Glutamatergic neuron (in vitro differentiated cells): ENCODE measurements at regions not wholly inside any gene's neighbourhood (a gene's known extent, or its start where the extent isn't known, plus 50 kb on each side); places are given as distances from the start of the nearest gene placed in this dataset.

ENCODE experiments used
- DNase-seq: peaks from one replicate; pipeline ENCODE4 v3.0.0; 2022
- H3K27ac Mint-ChIP-seq: one replicate; pipeline ENCODE4 v1.8.0; 2020; ENCODE audit warnings: mild to moderate bottlenecking, mixed read lengths, inconsistent platforms; ENCODE audit not compliant: unreplicated experiment
- H3K27me3 Mint-ChIP-seq: one replicate; pipeline ENCODE4 v1.8.0; 2020; ENCODE audit warnings: mild to moderate bottlenecking, moderate library complexity, mixed read lengths, inconsistent platforms; ENCODE audit not compliant: unreplicated experiment
- H3K36me3 Mint-ChIP-seq: one replicate; pipeline ENCODE4 v1.8.0; 2020; ENCODE audit warnings: mild to moderate bottlenecking, mixed read lengths, inconsistent platforms; ENCODE audit not compliant: unreplicated experiment
- H3K4me1 Mint-ChIP-seq: one replicate; pipeline ENCODE4 v1.8.0; 2020; ENCODE audit warnings: mild to moderate bottlenecking, low read depth, mixed read lengths, inconsistent platforms; ENCODE audit not compliant: unreplicated experiment
- H3K4me3 Mint-ChIP-seq: one replicate; pipeline ENCODE4 v1.8.0; 2020; ENCODE audit warnings: mild to moderate bottlenecking, mixed read lengths, inconsistent platforms; ENCODE audit not compliant: unreplicated experiment
- H3K9me3 Mint-ChIP-seq: one replicate; pipeline ENCODE4 v1.8.0; 2020; ENCODE audit warnings: mild to moderate bottlenecking, moderate library complexity, mixed read lengths, inconsistent platforms; ENCODE audit not compliant: unreplicated experiment
- TF ChIP-seq, protein P1 (sequence below): fragments of 200-600 bp; sonication (generic); IDR thresholded peaks from one replicate; pipeline ENCODE4 v1.5.0; 2021; ENCODE audit not compliant: partially characterized antibody, unreplicated experiment

- Mint-ChIP-seq H3K4me3 (no peak overlapping the region), H3K9me3 (peaks cover 3% of the 10 kb centered on the region), H3K27ac (no peak overlapping the region), H3K36me3 (peaks cover 14% of the 10 kb centered on the region), H3K4me1 (no peaks in the 10 kb centered on the region), H3K27me3 (peaks cover 1% of the 10 kb centered on the region)
- TF ChIP-seq, protein P1, sequence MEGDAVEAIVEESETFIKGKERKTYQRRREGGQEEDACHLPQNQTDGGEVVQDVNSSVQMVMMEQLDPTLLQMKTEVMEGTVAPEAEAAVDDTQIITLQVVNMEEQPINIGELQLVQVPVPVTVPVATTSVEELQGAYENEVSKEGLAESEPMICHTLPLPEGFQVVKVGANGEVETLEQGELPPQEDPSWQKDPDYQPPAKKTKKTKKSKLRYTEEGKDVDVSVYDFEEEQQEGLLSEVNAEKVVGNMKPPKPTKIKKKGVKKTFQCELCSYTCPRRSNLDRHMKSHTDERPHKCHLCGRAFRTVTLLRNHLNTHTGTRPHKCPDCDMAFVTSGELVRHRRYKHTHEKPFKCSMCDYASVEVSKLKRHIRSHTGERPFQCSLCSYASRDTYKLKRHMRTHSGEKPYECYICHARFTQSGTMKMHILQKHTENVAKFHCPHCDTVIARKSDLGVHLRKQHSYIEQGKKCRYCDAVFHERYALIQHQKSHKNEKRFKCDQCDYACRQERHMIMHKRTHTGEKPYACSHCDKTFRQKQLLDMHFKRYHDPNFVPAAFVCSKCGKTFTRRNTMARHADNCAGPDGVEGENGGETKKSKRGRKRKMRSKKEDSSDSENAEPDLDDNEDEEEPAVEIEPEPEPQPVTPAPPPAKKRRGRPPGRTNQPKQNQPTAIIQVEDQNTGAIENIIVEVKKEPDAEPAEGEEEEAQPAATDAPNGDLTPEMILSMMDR, result no peak
- DNase-seq, result no peak
Observed at GRCh38 chr2:196253116-196253480, 81.7 kb upstream of the STK17B start.

DNA sequence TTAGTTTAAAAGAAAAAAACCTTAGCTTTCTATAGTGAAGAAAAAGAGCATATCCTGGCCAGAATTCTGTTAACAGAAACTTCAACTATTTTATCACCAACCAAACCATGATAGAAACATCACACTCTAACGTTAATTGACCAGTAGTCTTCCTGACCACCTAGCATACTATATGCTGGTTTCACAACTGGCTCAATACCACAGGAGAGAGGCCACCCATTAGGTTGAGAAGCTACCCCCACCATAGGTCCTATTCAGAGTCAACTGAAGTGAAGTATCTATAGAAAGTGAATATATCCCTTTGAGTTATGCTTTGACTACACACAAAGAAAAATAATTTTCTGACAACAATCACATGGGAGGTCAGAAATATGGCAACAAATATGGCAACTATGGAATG is 85.2 kb upstream of the STK17B start:
- Mint-ChIP-seq H3K27ac (no peak overlapping the region), H3K36me3 (peaks cover 14% of the 10 kb centered on the region), H3K4me3 (no peak overlapping the region), H3K4me1 (no peaks in the 10 kb centered on the region), H3K9me3 (peaks cover 5% of the 10 kb centered on the region), H3K27me3 (peaks cover 3% of the 10 kb centered on the region)
- TF ChIP-seq, protein P1, result no peak
- DNase-seq, result no peak

DNA sequence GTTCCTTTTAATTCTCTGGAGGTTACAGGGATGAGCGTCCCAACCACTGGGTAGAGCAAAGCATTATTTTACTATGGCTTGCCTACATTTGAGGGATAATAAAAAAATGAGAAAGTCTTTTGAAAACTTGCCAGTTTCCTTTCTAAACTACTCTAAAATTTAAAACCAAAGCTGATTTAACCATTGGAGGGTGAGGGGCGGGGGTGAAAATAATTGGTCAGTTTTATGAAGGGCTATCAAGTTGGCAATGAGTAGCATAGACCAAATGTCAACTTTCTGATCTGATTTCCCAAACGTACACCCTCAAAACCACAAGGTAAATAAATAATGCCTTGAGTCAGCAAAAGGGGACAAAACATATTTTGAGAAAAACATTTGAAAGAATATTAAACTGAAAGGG is 85.7 kb upstream of the STK17B start:
- peaks cover 3% of the 10 kb centered on the region for H3K27me3 Mint-ChIP-seq
- H3K9me3 Mint-ChIP-seq, result peaks cover 4% of the 10 kb centered on the region
- no peak for DNase-seq
- H3K27ac Mint-ChIP-seq, result no peak overlapping the region
- H3K36me3 Mint-ChIP-seq, result peaks cover 14% of the 10 kb centered on the region
- TF ChIP-seq, protein P1, result no peak
- no peak overlapping the region for H3K4me3 Mint-ChIP-seq
- no peaks in the 10 kb centered on the region for H3K4me1 Mint-ChIP-seq

DNA sequence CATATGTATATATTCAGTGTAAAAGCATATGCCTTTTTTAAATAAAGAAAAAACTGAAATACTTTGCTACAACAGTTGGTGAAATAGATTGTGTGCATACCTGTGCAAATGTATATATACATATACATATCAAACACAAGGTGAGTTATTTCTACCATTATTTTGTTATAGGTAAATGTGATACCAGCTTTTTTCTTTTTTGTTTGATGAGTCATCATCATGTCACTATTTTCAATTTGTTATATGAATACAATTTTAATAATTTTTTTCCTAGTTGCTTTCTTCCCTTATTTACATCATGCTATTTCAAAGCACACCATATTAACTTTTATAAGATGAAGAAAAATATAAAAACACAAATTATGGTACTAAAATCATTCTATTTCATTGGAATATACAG is 87.0 kb upstream of the STK17B start:
- Mint-ChIP-seq H3K9me3 (peaks cover 2% of the 10 kb centered on the region), H3K27me3 (peaks cover 3% of the 10 kb centered on the region), H3K27ac (no peak overlapping the region), H3K4me1 (no peaks in the 10 kb centered on the region), H3K4me3 (no peak overlapping the region), H3K36me3 (peaks cover under 1% of the 10 kb centered on the region)
- DNase-seq, result no peak
- TF ChIP-seq, protein P1, result no peak

DNA sequence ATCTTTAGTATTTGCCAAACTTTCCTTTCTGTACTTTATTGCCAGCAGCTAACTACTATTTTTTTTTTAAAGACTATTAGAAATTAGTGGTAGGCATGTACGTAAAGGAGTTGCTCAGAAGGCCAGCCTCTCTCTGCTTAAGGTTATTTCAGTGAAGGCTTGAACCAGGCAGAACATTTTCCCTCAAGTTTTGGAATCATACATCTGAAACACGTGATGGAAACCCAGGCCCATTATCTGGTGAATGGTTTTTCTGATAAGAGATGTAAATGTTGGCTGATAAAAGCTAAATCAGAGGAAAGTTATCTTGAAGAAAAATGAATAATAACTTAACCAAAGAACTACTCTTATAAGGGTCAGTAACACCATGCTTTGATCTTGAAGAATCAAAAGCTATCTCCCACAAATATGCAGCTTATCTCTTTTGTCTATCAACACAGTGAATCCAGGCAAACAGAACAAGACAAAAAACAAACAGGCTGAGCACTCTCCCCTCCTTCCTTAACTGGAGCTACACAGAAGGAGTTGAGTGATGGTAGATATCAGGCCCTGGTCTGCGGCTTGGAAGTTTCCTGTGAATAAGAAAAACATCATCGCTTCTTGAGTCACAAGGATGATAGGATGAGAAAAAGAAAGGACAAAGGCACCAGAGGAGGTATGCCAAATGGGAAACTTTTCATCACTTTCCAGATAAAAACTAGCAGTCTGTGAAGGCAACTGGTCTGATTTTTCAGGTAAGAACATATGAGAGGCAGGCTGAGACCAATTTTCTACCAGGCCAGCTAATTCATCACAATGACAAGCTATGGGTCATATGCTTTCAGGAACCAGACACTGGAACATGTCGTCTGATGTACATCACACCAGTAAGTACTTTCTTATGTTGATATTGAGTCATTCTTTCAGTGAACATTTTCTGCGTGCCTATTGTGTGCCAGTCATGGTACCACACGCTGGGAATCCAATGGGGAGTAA is 88.4 kb upstream of the STK17B start:
- TF ChIP-seq, protein P1, result no peak
- Mint-ChIP-seq H3K4me3 (no peak overlapping the region), H3K36me3 (no peaks in the 10 kb centered on the region), H3K9me3 (peaks cover 2% of the 10 kb centered on the region), H3K27ac (peak overlapping the region; percentile 3), H3K27me3 (peaks cover 3% of the 10 kb centered on the region), H3K4me1 (no peaks in the 10 kb centered on the region)
- DNase-seq, result no peak
